HL-60 (cell line): ENCODE measurements at regions not wholly inside any gene's neighbourhood (a gene's known extent, or its start where the extent isn't known, plus 50 kb on each side); places are given as distances from the start of the nearest gene placed in this dataset.
A peak's percentile ranks its signal among the peaks of the same experiment; 100 is the strongest.

Experiments
- DNase-seq, 2 experiments: peaks; one replicate each; pipeline ENCODE4 v3.0.0-alpha.2; 2010 to 2020; ENCODE audit warnings: low read depth in 1 of 2, low spot score in 1 of 2
- H3K27ac ChIP-seq: fragments of 250-450 bp; sonication (Bioruptor Pico); replicated peaks from 2 replicates; pipeline ENCODE4 v1.5.1; 2020; ENCODE audit warnings: mild to moderate bottlenecking, moderate library complexity
- H3K27me3 ChIP-seq: fragments of 250-450 bp; sonication (Bioruptor Pico); 2 replicates; pipeline ENCODE4 v1.5.1; 2021; ENCODE audit warnings: mild to moderate bottlenecking, moderate library complexity; ENCODE audit not compliant: insufficient read depth, poor library complexity, severe bottlenecking
- H3K4me3 ChIP-seq: replicated peaks from 2 replicates; pipeline ENCODE4 v1.5.1; 2011; ENCODE audit warnings: mild to moderate bottlenecking, control low read depth, low read length; ENCODE audit not compliant: insufficient read depth
- CTCF ChIP-seq: IDR thresholded peaks from one replicate; pipeline ENCODE4 v1.5.1; 2011; ENCODE audit warnings: low read length, control low read depth, inconsistent platforms; ENCODE audit not compliant: insufficient read depth
- GABPA ChIP-seq: IDR thresholded peaks from 2 replicates; pipeline ENCODE4 v1.6.1; 2012; ENCODE audit warnings: low read depth
- POLR2AphosphoS5 ChIP-seq: IDR thresholded peaks from 2 replicates; pipeline ENCODE4 v1.6.1; 2012; ENCODE audit warnings: low read depth
- REST ChIP-seq: IDR thresholded peaks from 2 replicates; pipeline ENCODE4 v1.6.1; 2012; ENCODE audit warnings: low read depth; ENCODE audit not compliant: insufficient replicate concordance
- SPI1 ChIP-seq: IDR thresholded peaks from 2 replicates; pipeline ENCODE4 v1.6.1; 2012; ENCODE audit warnings: low read depth, mild to moderate bottlenecking, borderline replicate concordance

GRCh38 chr2:236972491-236973342 lies 113.0 kb upstream of the COPS8 start:
- TF ChIP-seq CTCF = no peak
- no peak for TF ChIP-seq SPI1
- no peak for TF ChIP-seq GABPA
- no peak for TF ChIP-seq REST
- TF ChIP-seq POLR2AphosphoS5 = no peak
- Histone ChIP-seq H3K4me3 (no peak overlapping the region), H3K27ac (no peak overlapping the region), H3K27me3 (no peaks in the 10 kb centered on the region)
- DNase-seq = peak in 1 of 2 experiments; percentile 61

GRCh38 chr2:236973343-236973980 lies 112.2 kb upstream of the COPS8 start:
- Histone ChIP-seq H3K4me3 (no peak overlapping the region), H3K27ac (no peak overlapping the region), H3K27me3 (no peaks in the 10 kb centered on the region)
- DNase-seq = no peak
- TF ChIP-seq SPI1 = no peak

- TF ChIP-seq POLR2AphosphoS5 (no peak), SPI1 (no peak), REST (no peak), CTCF (no peak), GABPA (no peak)
- Histone ChIP-seq H3K27me3 (no peaks in the 10 kb centered on the region), H3K27ac (no peak overlapping the region), H3K4me3 (no peak overlapping the region)
- no peak for DNase-seq
Observed at GRCh38 chr2:236974148-236974547, 111.5 kb upstream of the COPS8 start.

- DNase-seq = no peak
- Histone ChIP-seq H3K27ac (no peak overlapping the region), H3K4me3 (no peak overlapping the region), H3K27me3 (no peaks in the 10 kb centered on the region)
- no peak for TF ChIP-seq SPI1
- TF ChIP-seq POLR2AphosphoS5 = no peak
- no peak for TF ChIP-seq GABPA
- no peak for TF ChIP-seq REST
- TF ChIP-seq CTCF = no peak
Observed at GRCh38 chr2:236974752-236975151, 110.9 kb upstream of the COPS8 start.
